ENCODE measurements at regions not wholly inside any gene's neighbourhood (a gene's known extent, or its start where the extent isn't known, plus 50 kb on each side); places are given as distances from the start of the nearest gene placed in this dataset.
"Not testable (repeated sequence)": the region's sequence is repeated elsewhere in the genome, so short reads cannot be mapped to it uniquely, and the experiment has no call there.

DNA sequence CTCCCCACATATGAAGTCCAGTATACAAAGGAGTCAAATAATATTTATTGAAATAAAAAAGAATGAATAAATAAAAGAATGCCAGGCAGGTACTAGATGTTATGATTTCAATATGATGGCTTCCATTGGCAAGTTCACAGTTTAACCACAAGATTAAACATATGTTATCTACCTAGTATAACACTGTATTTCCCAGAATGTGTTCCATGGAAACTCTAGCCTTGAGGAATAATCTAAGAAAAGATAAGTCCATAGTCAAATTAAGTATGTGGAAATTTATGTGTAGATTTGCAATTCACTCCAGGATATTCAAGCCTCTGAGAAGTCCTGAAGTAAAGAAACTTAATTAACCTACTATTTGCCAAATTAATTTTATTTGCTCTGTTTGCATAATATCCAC is 71.1 kb upstream of the FMNL2 start:
- no peak for DNase-seq (ENCODE audit: low read depth in 2 of 2)

DNA sequence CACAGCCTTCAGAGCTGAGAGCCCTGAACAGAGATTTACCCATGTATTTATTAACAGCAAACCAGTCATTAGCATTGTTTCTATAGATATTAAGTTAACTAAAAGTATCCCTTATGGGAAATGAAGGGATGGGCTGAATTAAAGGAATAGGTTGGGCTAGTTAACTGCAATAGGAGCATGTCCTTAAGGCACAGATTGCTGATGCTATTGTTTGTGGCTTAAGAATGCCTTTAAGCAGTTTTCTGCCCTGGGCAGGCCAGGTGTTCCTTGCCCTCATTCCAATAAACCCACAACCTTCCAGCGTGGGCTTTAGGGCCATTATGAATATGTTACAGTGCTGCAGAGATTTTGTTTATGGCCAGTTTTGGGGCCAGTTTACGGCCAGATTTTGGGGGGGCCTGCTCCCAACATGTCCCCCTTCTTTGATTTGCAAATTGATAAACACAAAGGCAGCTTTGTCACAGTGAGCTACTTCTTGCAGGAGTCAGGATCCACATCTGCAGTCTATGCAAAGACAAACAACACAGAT is 61.2 kb upstream of the FMNL2 start:
- not testable (repeated sequence) for DNase-seq (ENCODE audit: low read depth in 2 of 2)

DNA sequence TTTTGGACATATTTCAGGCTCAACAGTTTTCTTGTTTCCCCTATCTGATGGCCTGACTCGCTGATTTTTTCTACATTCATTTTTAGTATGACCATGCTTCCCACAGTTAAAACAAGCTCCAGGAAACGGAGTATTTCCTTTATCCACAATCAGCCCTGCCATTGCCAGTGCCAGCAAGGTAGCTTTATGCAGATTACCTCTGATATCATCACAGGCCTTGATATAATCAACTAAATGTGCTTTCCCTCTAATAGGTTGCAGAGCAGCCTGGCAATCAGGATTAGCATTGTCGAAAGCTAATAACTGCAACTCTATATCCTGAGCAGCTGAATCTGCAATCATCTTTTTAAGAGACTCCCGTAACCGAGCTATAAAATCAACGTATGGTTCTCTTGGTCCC is 57.1 kb upstream of the FMNL2 start:
- DNase-seq (ENCODE audit: low read depth in 2 of 2), result peak in 1 of 2 donors; percentile 13

DNA sequence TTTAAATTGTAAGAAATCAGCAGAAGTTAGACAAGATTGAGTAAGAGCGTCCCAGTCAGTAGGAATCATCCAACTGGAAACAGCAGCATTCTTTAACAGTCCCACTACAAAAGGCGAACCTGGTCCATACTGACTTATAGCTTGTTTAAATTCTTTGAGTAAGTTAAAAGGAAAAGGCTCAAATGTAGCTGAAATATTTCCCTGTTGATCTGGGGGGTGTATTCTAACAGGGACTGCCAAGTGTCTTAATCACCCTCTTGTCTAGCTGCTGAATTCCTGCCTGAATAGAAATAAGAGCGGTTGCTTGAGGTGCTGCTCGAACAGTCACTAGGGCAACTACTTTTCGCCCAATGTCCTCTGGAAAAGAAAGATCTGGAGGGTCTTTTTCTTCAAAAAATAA is 56.4 kb upstream of the FMNL2 start:
- DNase-seq (ENCODE audit: low read depth in 2 of 2), result no peak

DNA sequence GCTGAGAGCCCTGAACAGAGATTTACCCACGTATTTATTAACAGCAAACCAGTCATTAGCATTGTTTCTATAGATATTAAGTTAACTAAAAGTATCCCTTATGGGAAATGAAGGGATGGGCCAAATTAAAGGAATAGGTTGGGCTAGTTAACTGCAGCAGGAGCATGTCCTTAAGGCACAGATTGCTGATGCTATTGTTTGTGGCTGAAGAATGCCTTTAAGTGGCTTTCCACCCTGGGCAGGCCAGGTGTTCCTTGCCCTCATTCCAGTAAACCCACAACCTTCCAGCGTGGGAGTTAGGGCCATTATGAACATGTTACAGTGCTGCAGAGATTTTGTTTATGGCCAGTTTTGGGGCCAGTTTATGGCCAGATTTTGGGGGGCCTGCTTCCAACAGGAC is 55.6 kb upstream of the FMNL2 start:
- not testable (repeated sequence) for DNase-seq (ENCODE audit: low read depth in 2 of 2)

DNA sequence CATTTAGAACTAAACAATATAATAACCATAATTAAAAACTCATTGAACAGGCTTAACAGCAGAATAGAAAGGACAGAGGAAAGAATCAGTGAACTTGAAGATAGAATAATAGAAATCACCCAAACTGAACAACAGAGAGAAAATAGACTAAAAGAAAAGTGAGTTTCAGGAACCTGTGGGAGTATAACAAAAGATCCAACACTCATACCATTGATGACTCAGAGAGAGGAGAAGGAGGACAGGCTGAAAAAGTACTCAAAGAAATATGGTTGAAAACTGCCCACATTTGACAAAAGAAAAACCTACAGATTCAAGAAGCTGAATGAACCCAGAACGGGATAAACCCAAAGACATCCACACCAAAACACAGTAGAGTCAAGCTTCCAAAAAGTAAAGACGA is 54.2 kb upstream of the FMNL2 start:
- DNase-seq (ENCODE audit: low read depth in 2 of 2), result no peak

DNA sequence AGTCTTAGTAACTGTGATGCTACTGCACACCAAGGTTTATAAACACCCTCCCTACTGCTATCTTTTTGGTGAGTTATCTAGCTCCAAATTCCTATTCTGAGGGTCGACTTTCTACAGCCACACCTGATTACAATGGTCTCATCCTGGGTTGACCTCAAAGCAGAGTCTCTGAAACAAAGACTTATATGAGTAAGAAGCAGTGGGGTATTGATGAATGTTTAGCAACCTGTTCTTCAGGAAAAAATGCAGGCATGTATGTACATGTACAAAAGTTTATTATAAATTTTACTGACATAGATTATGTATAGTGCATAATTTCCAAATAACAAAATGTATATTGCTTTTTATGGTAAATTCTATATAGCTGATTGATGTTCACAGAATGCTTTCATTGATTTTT is 51.6 kb upstream of the FMNL2 start:
- DNase-seq (ENCODE audit: low read depth in 2 of 2), result no peak

DNA sequence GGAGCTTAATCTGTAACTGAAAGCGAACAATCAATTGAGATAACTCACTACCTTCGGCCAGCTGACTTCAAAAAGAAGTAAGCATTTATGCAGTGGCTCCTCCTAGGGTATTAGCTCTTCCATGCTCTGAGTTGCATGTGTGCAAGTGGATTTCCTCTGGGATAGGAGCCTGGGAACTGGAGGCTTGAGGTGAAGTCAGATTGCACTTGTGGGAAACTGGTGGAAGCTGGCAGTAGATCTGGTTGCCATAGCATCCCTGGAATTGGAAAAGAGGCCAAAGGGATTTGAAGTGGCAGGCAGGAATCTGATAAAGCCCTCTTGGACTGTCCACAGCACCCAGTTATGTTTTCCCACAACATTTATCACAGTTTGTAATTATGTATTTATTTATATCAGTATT is 50.6 kb upstream of the FMNL2 start:
- no peak for DNase-seq (ENCODE audit: low read depth in 2 of 2)

Data from lung microvascular endothelial cell (primary cell).